HEK293 (cell line): ENCODE measurements at regions not wholly inside any gene's neighbourhood (a gene's known extent, or its start where the extent isn't known, plus 50 kb on each side); places are given as distances from the start of the nearest gene placed in this dataset.
A peak's percentile ranks its signal among the peaks of the same experiment; 100 is the strongest.

Source experiments
- BCL11A ChIP-seq: fragments of 450-650 bp; formaldehyde crosslinking; IDR thresholded peaks from 2 replicates; pipeline ENCODE4 v1.5.1; 2016; ENCODE audit warnings: low read depth, missing biosample characterization, missing genetic modification characterization
- PRDM10 ChIP-seq: fragments of 450-650 bp; formaldehyde crosslinking; IDR thresholded peaks from 2 replicates; pipeline ENCODE4 v1.5.1; 2016; ENCODE audit warnings: missing biosample characterization, missing genetic modification characterization
- ZNF112 ChIP-seq: fragments of 450-650 bp; formaldehyde crosslinking; IDR thresholded peaks from 2 replicates; pipeline ENCODE4 v1.5.0; 2017; ENCODE audit warnings: missing biosample characterization, missing genetic modification characterization
- ZNF623 ChIP-seq: fragments of 450-650 bp; formaldehyde crosslinking; IDR thresholded peaks from 2 replicates; pipeline ENCODE4 v1.5.1; 2016; ENCODE audit warnings: missing biosample characterization, missing genetic modification characterization
- TF ChIP-seq, protein P1 (sequence below): fragments of 450-650 bp; formaldehyde crosslinking; IDR thresholded peaks from 2 replicates; pipeline ENCODE4 v1.5.1; 2016; ENCODE audit warnings: missing biosample characterization, missing genetic modification characterization
- TF ChIP-seq, protein P2 (sequence below): fragments of 450-650 bp; formaldehyde crosslinking; IDR thresholded peaks from 2 replicates; pipeline ENCODE4 v1.5.1; 2017; ENCODE audit warnings: missing biosample characterization, missing genetic modification characterization

DNA sequence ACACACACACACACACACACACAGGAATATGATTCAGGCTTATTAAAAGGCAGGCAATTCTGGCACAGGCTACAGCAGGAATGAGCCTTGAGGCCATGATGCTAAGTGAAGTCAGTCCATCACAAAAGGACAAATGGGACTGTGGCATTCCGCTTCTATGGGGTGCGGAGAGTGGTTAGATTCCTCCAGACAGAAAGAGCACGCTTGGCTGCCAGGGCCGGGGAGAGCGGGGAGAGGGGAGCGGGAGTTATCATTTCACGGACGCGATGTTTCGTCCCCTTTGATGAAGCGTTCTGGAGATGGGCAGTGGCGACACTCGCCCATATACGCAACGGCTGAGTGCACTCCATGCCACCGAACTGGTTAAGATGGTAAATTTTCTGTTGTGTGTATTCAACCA lies 58.5 kb upstream of the FAM174B start:
- TF ChIP-seq, protein P1, sequence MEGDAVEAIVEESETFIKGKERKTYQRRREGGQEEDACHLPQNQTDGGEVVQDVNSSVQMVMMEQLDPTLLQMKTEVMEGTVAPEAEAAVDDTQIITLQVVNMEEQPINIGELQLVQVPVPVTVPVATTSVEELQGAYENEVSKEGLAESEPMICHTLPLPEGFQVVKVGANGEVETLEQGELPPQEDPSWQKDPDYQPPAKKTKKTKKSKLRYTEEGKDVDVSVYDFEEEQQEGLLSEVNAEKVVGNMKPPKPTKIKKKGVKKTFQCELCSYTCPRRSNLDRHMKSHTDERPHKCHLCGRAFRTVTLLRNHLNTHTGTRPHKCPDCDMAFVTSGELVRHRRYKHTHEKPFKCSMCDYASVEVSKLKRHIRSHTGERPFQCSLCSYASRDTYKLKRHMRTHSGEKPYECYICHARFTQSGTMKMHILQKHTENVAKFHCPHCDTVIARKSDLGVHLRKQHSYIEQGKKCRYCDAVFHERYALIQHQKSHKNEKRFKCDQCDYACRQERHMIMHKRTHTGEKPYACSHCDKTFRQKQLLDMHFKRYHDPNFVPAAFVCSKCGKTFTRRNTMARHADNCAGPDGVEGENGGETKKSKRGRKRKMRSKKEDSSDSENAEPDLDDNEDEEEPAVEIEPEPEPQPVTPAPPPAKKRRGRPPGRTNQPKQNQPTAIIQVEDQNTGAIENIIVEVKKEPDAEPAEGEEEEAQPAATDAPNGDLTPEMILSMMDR (tag by site-specific recombination), result no peak
- TF ChIP-seq BCL11A (tag by site-specific recombination) (no peak), ZNF623 (tag by site-specific recombination) (no peak), ZNF112 (tag by site-specific recombination) (no peak), PRDM10 (tag by site-specific recombination) (peak; percentile 29; the same call in 1 of the 2 replicates)
- TF ChIP-seq, protein P2, sequence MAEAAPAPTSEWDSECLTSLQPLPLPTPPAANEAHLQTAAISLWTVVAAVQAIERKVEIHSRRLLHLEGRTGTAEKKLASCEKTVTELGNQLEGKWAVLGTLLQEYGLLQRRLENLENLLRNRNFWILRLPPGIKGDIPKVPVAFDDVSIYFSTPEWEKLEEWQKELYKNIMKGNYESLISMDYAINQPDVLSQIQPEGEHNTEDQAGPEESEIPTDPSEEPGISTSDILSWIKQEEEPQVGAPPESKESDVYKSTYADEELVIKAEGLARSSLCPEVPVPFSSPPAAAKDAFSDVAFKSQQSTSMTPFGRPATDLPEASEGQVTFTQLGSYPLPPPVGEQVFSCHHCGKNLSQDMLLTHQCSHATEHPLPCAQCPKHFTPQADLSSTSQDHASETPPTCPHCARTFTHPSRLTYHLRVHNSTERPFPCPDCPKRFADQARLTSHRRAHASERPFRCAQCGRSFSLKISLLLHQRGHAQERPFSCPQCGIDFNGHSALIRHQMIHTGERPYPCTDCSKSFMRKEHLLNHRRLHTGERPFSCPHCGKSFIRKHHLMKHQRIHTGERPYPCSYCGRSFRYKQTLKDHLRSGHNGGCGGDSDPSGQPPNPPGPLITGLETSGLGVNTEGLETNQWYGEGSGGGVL (tag by site-specific recombination), result no peak
